Stimulated activated CD4-positive, alpha-beta T cell treated with anti-CD3 and anti-CD28 coated beads, TNF-alpha, amount 100 ng/mL, for 4 hours (primary cell): ENCODE measurements at regions not wholly inside any gene's neighbourhood (a gene's known extent, or its start where the extent isn't known, plus 50 kb on each side); places are given as distances from the start of the nearest gene placed in this dataset.

ENCODE experiments used
- DNase-seq, 3 experiments: peaks; one replicate each; pipeline ENCODE4 v3.0.0-alpha.2; 2020; ENCODE audit warnings: low read depth in 3 of 3

DNA sequence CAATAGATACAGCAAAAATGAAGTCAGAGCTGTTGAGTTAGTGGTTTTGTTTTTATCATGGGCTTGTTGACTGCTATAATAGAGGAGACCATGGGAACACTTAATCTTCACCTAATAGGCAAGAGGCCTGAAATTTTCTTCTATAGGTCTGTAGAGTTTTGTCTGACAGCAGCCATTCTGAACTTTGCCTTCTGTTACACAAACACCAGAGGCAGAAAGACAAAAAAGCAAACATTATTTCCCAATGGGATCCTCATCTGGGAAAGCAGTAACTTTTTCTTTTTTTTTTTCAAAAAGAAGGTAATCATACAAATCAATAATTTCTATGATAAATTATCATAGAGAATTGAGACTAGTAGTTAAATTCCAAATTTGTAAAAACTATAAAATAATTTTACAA lies 494.1 kb downstream of the TOX3 start:
- DNase-seq = no peak

DNA sequence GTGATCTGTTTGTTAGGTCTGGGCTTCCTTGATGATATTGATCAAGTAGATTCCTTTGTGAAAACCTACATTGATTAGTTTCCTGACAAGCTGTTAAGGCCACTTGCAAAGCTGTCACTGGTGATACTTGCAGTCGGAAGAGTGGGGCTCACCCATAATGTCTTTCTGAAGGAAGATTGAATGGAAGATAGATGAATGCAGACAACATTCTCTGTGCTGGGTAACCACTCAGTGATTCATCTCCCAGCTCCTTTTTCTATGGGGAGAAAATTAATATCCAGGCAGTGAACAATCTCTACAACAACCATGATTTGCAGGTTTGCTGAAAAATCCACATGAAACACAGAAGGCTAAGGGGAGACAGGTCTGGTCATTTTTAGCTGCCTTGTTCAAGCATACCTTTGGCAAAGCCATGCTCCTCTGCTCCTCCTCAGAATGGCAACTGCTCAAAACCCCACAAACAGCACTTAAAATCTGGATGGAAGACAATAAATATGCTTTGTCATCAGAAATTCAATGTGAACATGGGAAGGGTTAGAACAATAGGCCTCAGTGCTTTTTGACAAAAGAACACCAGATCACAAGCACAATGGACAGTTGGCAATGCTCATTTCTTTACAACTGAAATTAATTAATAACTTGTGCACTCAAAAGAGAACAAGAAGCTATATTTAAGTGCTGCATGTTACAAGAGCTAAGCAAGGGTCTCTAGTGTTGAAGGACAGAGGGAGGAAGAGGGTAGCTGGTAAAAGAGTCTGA lies 495.4 kb downstream of the TOX3 start:
- no peak for DNase-seq

DNA sequence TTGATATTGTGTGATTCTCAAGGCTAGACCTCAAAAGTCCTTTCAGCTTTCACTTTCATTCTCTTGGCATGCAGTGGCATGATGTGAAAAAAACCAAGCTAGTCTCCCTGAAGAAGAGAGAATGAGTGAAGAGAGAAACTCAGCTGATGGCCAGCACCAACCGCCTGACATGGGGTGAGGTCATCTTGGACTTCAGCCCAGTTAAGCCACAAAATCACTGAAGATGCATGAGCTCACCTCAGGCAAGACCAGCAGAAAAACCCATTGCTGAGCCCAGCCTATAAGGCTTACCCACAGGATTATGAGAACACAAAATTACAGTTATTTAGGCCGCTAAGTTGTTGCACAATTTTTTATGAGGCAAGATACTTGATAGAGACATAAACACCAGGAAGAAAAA lies 496.5 kb downstream of the TOX3 start:
- no peak for DNase-seq

DNA sequence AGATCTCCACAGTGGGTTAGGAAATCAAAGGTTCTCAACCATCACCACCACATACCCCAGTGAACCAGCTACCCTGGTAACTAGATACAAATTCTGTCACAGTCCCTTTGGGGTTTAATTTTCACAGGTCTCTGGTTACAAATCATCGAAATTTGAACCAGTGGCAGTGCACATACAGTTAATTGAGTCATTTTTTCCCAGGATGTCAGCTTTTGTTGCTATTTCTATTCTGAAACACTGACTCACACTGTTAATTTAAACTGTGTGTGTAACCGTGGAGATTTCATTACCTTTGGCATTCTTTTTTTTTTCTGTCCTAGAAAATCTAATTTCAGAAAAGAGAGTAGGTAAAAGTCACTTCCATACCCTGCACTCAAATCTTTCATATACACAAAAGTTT lies 511.5 kb downstream of the TOX3 start:
- no peak for DNase-seq

DNA sequence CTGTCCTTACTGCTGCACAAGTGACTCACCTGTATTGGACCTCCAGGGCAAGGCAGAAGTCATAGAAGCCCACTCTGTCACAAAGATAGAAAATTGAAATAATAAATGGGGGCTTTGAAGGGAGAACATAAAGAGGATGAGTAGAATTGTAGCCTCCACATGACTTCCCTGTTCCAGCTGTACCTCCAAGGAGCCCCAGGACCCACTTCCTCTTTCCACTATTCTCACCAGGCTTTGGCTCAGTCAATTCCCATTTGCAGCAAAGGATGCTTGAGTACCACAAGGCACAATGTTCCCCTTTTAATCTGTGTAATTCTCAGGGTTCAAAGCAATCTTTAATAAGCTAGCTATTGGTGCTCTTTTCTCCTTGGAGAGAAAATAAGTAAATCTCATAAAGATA lies 512.1 kb downstream of the TOX3 start:
- DNase-seq = no peak

DNA sequence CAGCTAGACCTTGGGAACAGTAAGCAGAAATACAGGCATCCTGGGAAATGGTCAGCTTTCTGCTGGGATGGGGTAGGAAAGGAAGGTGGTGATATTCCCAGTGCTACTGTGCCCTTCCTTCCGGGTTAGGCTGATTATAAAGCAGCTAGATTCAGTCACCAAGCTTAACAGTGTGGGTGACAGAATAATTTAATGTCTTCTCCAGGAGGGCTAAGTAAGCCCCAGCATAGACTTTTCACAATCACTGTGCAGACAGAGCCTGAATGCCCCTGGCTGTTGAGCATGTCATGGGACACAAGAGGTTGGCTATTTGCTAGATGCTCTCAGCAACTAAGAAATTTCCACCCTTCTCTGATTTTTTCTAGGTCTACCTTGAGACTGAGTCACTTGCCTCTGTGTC lies 513.0 kb downstream of the TOX3 start:
- DNase-seq = no peak

DNA sequence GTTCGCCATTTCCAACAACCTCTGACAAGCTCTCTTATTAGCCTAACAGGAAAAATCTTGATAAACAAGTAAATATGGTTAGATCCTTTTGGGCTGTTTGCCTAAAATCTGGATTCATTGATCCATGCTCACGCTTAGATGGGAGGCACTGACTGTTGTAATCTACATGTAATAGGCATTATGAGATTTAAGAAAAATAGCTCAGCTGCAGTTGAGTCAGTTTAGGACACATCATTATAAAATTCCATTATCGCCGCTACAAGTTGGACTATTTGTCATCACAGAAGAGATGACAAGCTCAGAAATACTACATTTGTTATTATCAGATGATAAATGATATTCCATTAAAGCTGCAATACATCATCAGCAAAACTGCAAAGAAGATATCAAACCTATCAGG lies 524.0 kb downstream of the TOX3 start:
- no peak for DNase-seq

DNA sequence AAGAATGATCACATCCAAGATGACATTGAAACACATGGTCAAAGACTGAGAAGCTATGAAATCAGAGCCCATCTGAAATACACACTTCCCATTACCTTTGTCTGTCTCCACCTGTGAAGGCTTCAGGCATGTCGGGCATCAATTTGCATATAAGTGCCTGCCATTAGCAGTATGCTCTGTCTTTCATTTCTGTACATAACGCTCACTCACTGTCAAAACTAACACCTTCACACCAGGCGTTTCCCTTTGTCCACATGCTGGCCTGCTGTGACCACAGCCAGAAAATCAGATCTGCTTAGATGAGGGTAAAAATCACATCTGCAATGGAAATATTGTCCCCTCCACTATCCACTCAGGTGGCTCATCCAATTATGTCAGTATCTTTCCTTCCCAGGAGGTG lies 524.8 kb downstream of the TOX3 start:
- DNase-seq = no peak

DNA sequence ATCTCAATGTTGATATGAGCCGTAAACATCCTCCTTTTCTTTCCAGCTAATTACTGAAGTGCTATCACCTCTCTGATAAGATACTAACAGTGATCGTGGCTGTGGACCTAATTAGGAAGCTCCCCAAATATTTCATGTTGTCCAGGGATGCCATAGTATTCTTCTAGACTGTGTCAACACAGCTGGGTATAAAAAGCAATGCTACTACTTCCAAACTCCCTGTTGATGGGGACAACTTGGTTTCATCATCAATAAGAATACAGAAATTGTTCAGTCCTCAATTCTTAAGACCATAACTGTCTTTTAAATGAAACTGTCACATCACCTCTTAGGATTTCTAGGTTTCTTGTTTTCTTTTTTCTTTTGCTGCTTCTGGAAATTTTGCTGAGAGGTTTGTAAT lies 530.6 kb downstream of the TOX3 start:
- no peak for DNase-seq

DNA sequence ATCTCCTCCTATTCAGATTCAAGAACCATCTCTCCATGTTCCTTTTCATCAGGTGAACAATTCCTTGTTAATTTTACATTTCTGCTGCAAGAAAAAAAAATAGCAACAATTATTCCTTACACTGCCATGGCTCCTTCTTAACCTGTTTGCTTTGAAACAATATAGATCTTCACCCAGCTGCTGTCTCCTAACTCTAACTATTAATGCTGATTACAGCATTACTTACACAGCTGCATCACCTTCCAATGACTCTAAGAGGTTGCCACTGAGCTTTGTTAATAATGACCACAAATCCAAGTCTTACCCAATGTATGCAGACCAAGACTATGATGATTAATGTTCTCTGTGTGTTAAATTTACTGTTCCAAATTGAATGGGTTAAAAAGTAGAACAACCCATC lies 541.4 kb downstream of the TOX3 start:
- DNase-seq = no peak

DNA sequence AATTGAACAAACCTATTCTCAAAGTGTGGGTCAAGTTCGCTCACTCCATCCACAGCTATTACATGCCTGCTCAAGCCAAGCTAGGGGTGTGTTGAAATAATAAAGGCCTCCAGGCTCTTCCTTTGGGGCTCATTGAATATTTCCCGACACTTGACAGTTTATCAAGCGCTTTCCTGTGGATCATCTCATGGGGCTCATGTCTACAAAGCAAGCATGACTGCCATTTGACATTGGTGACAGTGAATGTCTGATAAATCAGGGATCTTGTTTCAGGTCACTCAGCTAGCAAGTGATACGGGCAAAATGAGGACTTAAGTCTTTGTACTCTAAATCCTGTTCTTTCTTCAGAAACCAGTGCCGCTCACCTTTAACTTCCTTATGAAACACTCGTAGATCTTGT lies 542.6 kb downstream of the TOX3 start:
- no peak for DNase-seq

DNA sequence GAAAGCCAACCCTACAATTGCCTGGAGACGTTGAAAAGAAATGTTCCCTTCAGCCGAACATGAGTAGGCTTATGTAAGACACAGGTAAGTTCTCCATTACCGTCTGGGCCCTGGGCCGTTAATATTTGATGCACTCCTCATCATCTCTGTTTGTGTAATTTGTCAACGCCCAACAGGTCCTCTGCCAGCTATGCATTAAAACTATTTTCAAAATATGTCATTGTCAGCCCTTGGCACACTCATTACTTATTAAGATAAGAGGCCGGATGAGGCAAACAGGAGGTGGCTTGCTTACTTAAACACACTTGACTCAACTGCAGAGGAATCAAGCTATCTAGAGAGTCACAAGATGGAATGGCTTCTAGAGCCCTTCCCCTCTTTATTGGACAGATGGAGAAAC lies 544.9 kb downstream of the TOX3 start:
- DNase-seq = no peak

DNA sequence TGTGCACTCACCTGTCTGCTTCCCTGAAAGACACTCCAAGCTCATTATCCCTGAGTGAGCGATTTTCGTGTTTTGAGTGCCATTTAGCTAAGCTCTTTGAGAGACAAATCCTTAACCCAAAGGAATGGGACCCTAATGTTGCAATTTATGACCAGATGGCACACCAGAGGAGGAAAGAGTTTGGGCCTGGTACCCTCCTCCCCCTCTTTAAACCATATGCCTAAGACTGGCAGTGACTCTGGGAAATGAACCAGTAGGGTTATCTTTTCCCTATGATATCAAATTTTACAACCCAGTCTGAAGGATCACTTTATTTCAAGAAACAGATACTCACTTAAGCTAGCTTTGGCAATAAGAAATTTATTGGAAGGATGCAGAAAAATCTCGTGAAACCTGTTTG lies 550.4 kb downstream of the TOX3 start:
- no peak for DNase-seq

DNA sequence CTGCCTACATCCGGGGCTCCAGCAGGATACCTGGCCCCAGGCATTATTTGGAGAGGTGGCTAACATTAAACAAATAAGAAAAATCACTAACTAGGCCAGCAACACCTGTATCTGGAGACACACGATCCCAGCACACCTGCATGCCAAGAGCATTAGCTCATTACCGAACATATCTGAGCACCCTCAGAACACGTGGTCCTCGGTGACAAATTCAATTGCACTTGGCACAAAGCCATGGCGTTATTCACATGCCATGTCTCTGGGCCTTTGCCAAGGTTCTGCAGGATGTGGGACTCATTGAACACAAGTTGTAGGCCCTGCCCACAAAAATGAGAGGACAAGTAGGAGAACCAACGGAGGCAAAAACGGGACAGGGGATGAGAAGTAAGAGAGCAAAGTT lies 552.3 kb downstream of the TOX3 start:
- DNase-seq = no peak

DNA sequence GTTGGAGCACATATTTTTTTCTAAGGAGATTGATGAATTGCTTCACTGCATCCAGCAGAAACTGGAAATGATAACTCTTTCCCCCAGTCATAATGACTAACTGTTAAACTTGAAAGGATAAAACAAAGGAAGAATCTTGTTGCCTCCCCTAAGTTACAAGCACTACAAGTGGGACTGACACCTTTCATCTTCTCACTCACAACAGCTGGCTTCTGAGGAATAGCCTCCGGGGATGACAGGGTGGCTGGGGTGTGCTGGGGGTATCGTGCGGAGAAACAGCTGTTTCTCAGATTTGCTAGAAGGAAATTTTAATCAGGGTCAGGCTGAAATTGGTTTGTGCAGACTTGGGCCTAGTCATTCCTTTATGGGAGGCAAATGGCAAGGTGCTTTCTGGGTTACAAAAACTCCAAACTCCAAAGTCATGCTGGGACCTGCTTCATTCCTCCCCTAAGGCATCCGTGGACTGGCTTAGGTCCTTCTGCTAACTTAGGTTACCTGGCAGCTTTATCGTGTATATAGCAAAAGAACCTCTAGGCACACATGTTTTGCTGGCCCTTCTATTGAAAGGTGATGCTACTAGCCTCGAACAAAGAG lies 557.2 kb downstream of the TOX3 start:
- DNase-seq = no peak

DNA sequence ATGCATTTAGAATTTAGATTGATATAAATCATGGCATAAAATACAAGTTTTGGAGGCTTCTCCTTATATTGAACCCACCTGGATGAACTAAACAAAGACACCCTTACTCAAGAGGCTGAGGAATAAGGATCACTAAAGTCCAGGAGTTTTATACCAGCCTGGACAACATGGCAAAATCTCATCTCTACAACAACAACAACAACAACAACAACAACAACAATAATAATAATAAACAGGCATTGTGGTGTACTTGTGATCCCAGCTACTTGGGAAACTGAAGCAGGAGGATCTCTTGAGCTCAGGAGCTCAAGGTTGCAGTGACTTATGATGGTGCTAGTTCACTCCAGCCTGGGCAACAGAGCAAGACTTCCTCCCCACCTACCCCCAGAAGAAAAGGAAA lies 558.0 kb downstream of the TOX3 start:
- no peak for DNase-seq

DNA sequence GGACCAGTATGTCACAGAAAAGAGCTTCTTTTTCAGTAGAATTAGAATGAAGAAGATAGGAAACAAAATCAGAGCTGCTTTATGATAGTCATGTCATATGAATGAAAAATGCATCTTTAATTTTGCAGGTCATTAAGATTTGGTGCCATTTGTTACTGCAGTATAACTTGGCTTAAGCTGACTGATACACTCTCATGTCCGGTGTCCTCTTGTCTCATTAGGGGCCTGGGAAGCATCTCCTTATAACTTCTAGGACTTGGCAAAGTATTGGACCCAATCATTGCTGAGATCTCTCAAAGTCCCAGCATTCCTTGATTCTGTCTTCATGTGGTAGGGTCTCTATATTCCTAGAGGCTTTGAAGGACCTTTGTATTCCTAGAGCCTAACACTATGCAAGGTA lies 559.4 kb downstream of the TOX3 start:
- no peak for DNase-seq

DNA sequence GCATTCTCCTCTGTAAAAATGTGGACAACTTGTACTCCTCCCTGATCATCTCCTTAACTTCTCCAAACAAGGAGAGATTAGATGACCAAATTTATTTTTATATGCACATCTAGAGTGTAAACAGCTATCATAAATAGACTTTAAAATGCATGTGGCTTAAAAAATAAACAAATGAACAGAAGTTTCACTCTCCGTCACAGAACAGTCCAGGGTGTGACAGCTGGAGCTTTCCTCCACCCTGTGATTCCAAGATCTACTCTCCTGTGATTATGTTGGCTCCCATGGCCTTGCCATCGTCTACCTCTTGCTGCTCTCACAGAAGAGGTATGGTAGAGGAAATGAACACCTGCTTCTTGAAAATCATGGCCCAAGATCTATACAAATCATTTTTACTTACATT lies 560.2 kb downstream of the TOX3 start:
- DNase-seq = no peak

DNA sequence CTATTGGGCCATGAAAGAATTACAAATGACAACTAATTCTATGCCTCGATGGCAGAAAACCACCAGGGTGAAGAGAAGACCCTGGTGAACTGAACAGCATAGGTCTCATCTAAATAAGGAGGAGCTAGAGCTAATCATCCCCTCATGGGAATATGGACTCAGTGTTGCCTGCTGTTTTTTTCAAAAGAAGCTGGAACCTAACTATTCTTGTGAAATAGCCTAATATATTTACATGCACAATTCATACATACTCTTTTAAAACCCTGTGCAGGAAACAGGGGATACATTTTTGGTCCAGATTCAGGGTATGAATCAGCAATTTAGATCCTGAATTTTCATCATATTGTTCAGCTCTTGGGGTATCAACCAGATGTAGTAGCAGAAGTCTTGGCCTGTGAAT lies 560.6 kb downstream of the TOX3 start:
- no peak for DNase-seq

DNA sequence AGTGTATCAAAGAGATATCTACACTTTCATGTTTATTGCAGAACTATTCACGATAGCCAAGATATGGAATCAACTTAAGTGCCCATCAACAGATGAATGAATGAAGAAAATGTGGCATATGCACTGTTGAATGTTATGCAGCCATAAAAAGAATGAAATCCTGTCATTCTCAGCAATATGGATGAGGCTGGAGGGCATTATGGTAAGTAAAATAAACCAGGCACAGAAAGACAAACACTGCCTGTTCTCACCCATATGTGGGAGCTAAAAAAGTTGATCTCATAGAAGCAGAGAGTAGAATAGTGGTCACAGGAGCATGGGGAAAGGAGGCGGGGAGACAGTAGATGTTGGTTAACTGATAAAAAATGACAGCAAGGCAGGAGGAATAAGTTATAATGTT lies 561.8 kb downstream of the TOX3 start:
- DNase-seq = no peak

DNA sequence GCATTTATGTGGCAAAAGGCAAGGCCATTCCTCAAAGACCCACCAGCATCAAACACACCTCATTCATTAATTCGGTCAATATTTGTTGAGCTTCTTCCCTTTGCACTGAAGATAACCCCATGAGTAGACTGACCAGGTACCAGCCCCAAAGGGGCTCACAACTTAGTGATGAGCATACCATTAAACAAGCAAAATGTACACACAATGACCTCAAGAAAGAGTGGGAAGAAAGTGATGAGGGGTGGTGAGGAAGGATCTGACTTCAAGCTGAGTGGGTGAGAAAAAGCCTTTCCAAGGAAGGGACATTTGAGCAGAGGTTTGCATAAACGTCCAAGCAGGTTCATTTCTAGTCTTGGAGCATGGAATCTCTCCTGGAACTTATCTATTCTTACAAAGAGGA lies 562.5 kb downstream of the TOX3 start:
- no peak for DNase-seq

DNA sequence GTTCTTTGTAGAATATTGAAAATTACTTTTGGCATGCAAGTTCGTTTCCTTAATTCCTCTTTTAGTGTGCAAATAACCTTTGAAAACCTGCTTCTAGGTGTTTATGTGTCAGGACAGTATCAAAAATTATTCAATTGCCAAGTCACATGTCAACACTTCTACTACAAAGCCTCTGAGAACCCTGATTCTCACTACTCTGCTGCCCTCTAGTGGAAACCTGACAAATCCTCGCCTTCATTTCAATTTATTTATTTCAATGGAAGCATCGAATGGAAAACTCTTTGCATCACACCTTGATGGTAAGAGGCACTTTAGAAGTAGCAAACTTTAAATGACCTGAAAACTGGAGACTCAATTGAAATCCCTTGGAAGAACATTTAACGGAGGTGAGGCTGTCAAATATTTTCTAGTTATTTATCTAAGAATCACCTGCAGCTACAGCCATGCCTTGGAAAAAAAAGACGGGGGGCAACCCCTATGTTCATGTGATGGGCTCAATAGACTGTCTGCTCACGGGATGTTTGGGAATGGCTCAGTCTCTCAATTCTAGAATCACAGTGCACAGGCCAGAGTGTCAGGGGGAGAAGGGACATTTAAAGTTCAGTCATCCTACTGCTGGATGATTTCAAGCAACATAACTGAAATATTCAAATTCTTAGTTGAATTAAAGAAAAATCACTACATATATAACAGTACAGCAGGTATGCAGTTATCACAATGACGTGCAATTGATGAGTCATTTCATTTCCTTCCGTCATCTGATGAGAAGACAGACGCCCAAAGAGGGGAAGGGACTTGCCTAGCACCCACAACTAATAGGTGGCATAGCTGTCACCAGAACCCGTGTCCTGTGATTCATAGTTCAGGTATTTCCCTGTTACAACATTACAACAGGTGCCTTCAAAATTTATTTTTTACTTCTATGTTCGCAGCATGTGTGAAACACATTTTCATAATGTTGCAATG lies 563.9 kb downstream of the TOX3 start:
- no peak for DNase-seq

DNA sequence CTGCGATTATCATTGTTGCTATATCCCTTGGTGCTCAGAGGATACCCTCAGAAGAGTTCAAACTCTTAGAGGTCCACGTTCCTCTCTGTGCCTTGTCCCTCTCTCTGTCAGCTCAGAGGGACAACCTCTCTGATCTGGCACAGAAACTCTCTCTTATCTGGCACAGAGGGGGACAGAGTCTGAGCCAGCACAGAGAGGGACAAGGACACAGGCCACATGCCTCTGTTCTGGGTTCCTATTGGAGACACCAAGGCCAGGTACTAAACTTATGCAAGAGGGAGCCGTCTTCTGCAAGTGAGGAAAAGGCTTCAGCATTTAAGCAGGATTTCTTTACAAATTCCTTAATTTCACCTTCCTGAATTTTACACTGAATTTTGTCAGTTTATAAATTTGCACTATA lies 565.2 kb downstream of the TOX3 start:
- no peak for DNase-seq
